CD14-positive monocyte (primary cell): ENCODE measurements at regions not wholly inside any gene's neighbourhood (a gene's known extent, or its start where the extent isn't known, plus 50 kb on each side); places are given as distances from the start of the nearest gene placed in this dataset.
"Not testable (repeated sequence)": the region's sequence is repeated elsewhere in the genome, so short reads cannot be mapped to it uniquely, and the experiment has no call there.

Source experiments
- DNase-seq, 3 donors: peaks; one replicate each; pipeline ENCODE4 v3.0.0-alpha.2; 2011 to 2022
- H2AFZ ChIP-seq: 2 replicates; pipeline ENCODE4 v1.6.0; 2012; ENCODE audit warnings: mild to moderate bottlenecking, low read depth, low read length, inconsistent platforms; ENCODE audit not compliant: insufficient read depth, poor library complexity, severe bottlenecking
- H3K27ac ChIP-seq, 2 donors: 1 replicate in 1 of 2; 2 replicates in 1 of 2; pipeline ENCODE4 v1.5.1; 2012 to 2013; ENCODE audit warnings: low read length in 2 of 2, control low read depth in 1 of 2, inconsistent platforms in 1 of 2, low read depth in 1 of 2, mild to moderate bottlenecking in 1 of 2
- H3K27me3 ChIP-seq, 2 donors: one replicate each; pipeline versions ENCODE4 v1.6.0 to v1.6.1; 2011 to 2013; ENCODE audit warnings: low read length in 2 of 2; ENCODE audit not compliant: control insufficient read depth in 2 of 2, insufficient read depth in 2 of 2
- H3K36me3 ChIP-seq, 2 donors: replicated peaks in 1 of 2; 1 replicate in 1 of 2; 2 replicates in 1 of 2; pipeline versions ENCODE4 v1.5.1 to v1.6.1; 2012 to 2013; ENCODE audit warnings: low read length in 2 of 2, control low read depth in 1 of 2, inconsistent platforms in 1 of 2, mild to moderate bottlenecking in 1 of 2; ENCODE audit not compliant: insufficient read depth in 2 of 2, control insufficient read depth in 1 of 2
- H3K4me1 ChIP-seq, 2 donors: 1 replicate in 1 of 2; 2 replicates in 1 of 2; pipeline versions ENCODE4 v1.5.1 to v1.6.1; 2012 to 2013; ENCODE audit warnings: low read length in 2 of 2, control low read depth in 1 of 2, inconsistent platforms in 1 of 2, mild to moderate bottlenecking in 1 of 2, moderate library complexity in 1 of 2; ENCODE audit not compliant: insufficient read depth in 2 of 2, control insufficient read depth in 1 of 2
- H3K4me2 ChIP-seq: replicated peaks from 2 replicates; pipeline ENCODE3; 2012; ENCODE audit warnings: low read length, moderate library complexity, mild to moderate bottlenecking; ENCODE audit not compliant: poor library complexity, severe bottlenecking; ENCODE audit errors: extremely low read depth
- H3K4me3 ChIP-seq, 3 experiments: fragments of 200-600 bp in 1 of 3; sonication (generic) in 1 of 3; replicated peaks in 1 of 3; 1 replicate in 2 of 3; 2 replicates in 1 of 3; pipeline ENCODE4 v1.5.1; 2011 to 2013; ENCODE audit warnings: low read length in 3 of 3, mild to moderate bottlenecking in 3 of 3, control low read depth in 2 of 3, low read depth in 2 of 3, inconsistent platforms in 1 of 3, moderate library complexity in 1 of 3
- H3K79me2 ChIP-seq: 2 replicates; pipeline ENCODE4 v1.6.0; 2012; ENCODE audit warnings: mild to moderate bottlenecking, control low read depth, inconsistent platforms, low read length, moderate library complexity; ENCODE audit not compliant: insufficient read depth
- H3K9ac ChIP-seq: 2 replicates; pipeline ENCODE4 v1.6.0; 2017; ENCODE audit warnings: low read length, mild to moderate bottlenecking; ENCODE audit not compliant: insufficient read depth, poor library complexity, severe bottlenecking
- H3K9me3 ChIP-seq, 2 donors: replicated peaks in 1 of 2; 1 replicate in 1 of 2; 2 replicates in 1 of 2; pipeline versions ENCODE4 v1.5.1 to v1.6.1; 2012 to 2013; ENCODE audit warnings: low read length in 2 of 2, control low read depth in 1 of 2; ENCODE audit not compliant: control insufficient read depth in 1 of 2, insufficient read depth in 1 of 2
- H4K20me1 ChIP-seq: 2 replicates; pipeline ENCODE4 v1.6.0; 2012; ENCODE audit warnings: mild to moderate bottlenecking, low read length, control low read depth, moderate library complexity; ENCODE audit not compliant: insufficient read depth
- H3K27ac Mint-ChIP-seq, 7 donors: one replicate each; pipeline ENCODE4 v1.8.0; 2020; ENCODE audit warnings: mild to moderate bottlenecking in 7 of 7, mixed read lengths in 7 of 7, moderate library complexity in 6 of 7, inconsistent platforms in 2 of 7
- H3K27me3 Mint-ChIP-seq, 3 donors: one replicate each; pipeline ENCODE4 v1.8.0; 2021 to 2022; ENCODE audit warnings: low read depth in 3 of 3, mild to moderate bottlenecking in 3 of 3, mixed read lengths in 3 of 3, moderate library complexity in 3 of 3, inconsistent platforms in 1 of 3
- H3K36me3 Mint-ChIP-seq, 2 donors: one replicate each; pipeline ENCODE4 v1.8.0; 2020; ENCODE audit warnings: mixed read lengths in 2 of 2, inconsistent platforms in 1 of 2, mild to moderate bottlenecking in 1 of 2
- H3K4me1 Mint-ChIP-seq: one replicate; pipeline ENCODE4 v1.8.0; 2020; ENCODE audit warnings: mild to moderate bottlenecking, mixed read lengths
- H3K4me3 Mint-ChIP-seq, 2 donors: one replicate each; pipeline ENCODE4 v1.8.0; 2020; ENCODE audit warnings: mild to moderate bottlenecking in 2 of 2, mixed read lengths in 2 of 2, moderate library complexity in 1 of 2
- H3K9me3 Mint-ChIP-seq, 7 donors: one replicate each; pipeline ENCODE4 v1.8.0; 2020 to 2022; ENCODE audit warnings: mixed read lengths in 7 of 7, mild to moderate bottlenecking in 6 of 7, moderate library complexity in 6 of 7, inconsistent platforms in 2 of 7
- CTCF ChIP-seq: fragments of 200-600 bp; IDR thresholded peaks from one replicate; pipeline ENCODE4 v1.8.0; 2022; ENCODE audit warnings: antibody characterized with exemption, mild to moderate bottlenecking
- WGBS: methylation state at CpG from one replicate; pipeline ENCODE4 v1.1.5; 2013; ENCODE audit warnings: missing lambda C conversion rate; ENCODE audit not compliant: insufficient coverage; 5-methylcytosine and 5-hydroxymethylcytosine counted together
- intact Hi-C, 2 donors: fragments of 100-400 bp; cut with micrococcal nuclease; formaldehyde crosslinking; loops; one replicate each; pipeline versions ENCODE4 v1.15.0 to v1.15.1; 2023

DNA sequence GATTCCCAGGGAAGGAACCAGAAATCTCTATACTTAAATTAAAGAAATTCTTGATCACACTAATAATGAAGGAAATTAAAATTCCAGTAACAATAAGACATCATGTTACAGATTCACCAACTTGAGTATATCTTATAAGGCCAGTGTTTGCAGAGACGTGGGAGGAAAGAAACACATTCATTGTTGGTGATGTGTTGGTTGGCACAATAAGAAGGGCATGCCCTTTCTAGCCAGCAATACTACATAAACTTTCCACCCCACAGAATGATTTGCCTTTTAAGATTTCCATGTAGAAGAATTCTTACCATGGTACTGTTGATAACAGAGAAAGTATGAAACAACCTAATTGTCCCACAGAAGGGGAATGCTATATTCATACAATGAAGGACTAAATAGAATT lies 581.5 kb downstream of the STIM2 start:
- intact Hi-C loops, result no loop called here
- H3K9me3 Mint-ChIP-seq, result peaks cover 0 to 2% (median 0%) of the 10 kb centered on the region in 7 donors
- H2AFZ ChIP-seq, result no peak overlapping the region
- H3K4me3 Mint-ChIP-seq, result no peak overlapping the region
- H3K27ac Mint-ChIP-seq, result no peak overlapping the region
- H3K36me3 Mint-ChIP-seq, result no peaks in the 10 kb centered on the region
- no peak for DNase-seq
- no peaks in the 10 kb centered on the region for H3K79me2 ChIP-seq
- no peaks in the 10 kb centered on the region for H3K27me3 ChIP-seq
- H3K4me2 ChIP-seq, result no peak overlapping the region
- peaks cover 0 to 2% (median 0%) of the 10 kb centered on the region in 3 donors for H3K27me3 Mint-ChIP-seq
- no peak overlapping the region for H3K4me3 ChIP-seq
- no peaks in the 10 kb centered on the region for H3K4me1 Mint-ChIP-seq
- no peaks in the 10 kb centered on the region for H3K4me1 ChIP-seq
- no peaks in the 10 kb centered on the region for H4K20me1 ChIP-seq
- WGBS, result no CpG with 5 or more reads among the region's 1 CpG
- no peak overlapping the region for H3K9ac ChIP-seq
- no peak for TF ChIP-seq CTCF
- H3K36me3 ChIP-seq, result no peaks in the 10 kb centered on the region
- no peaks in the 10 kb centered on the region for H3K9me3 ChIP-seq
- no peak overlapping the region for H3K27ac ChIP-seq

GRCh38 chr4:27442661-27443060 lies 582.0 kb downstream of the STIM2 start:
- WGBS, result 90% methylated on average over 4 of the region's 4 CpGs
- H3K4me2 ChIP-seq, H3K27me3 ChIP-seq, H3K36me3 Mint-ChIP-seq, DNase-seq, H3K36me3 ChIP-seq, H3K9me3 Mint-ChIP-seq, H3K4me3 Mint-ChIP-seq, H3K9me3 ChIP-seq, H3K27ac ChIP-seq, H3K4me1 ChIP-seq, H3K4me3 ChIP-seq, H3K27me3 Mint-ChIP-seq, H3K4me1 Mint-ChIP-seq, H3K27ac Mint-ChIP-seq, intact Hi-C loops, H3K79me2 ChIP-seq, H3K9ac ChIP-seq, H4K20me1 ChIP-seq, H2AFZ ChIP-seq: not testable (repeated sequence)
